GM19463 (cell line): ENCODE measurements at regions not wholly inside any gene's neighbourhood (a gene's known extent, or its start where the extent isn't known, plus 50 kb on each side); places are given as distances from the start of the nearest gene placed in this dataset.
"Not testable (repeated sequence)": the region's sequence is repeated elsewhere in the genome, so short reads cannot be mapped to it uniquely, and the experiment has no call there.

Experiments
- ATAC-seq: cut with Tn5 transposase; IDR thresholded peaks from one replicate; pipeline ENCODE4 v1.9.1; 2021; ENCODE audit warnings: mild to moderate bottlenecking, moderate library complexity; ENCODE audit not compliant: unreplicated experiment

- ATAC-seq, result no peak
These were observed 105.5 kb upstream of the SMAD3 start for GRCh38 chr15:66959875-66960274.

- ATAC-seq, result no peak
These were observed 104.9 kb upstream of the SMAD3 start for GRCh38 chr15:66960519-66960918.

- ATAC-seq, result no peak
These were observed 104.0 kb upstream of the SMAD3 start for GRCh38 chr15:66961407-66961884.

- ATAC-seq, result no peak
These were observed 103.5 kb upstream of the SMAD3 start for GRCh38 chr15:66961901-66962300.

GRCh38 chr15:66962522-66962921, 102.9 kb upstream of the SMAD3 start:
- no peak for ATAC-seq

- ATAC-seq, result no peak
These were observed 102.3 kb upstream of the SMAD3 start for GRCh38 chr15:66963084-66963483.

- ATAC-seq, result no peak
These were observed 101.7 kb upstream of the SMAD3 start for GRCh38 chr15:66963710-66964109.

GRCh38 chr15:66964111-66964738, 101.2 kb upstream of the SMAD3 start:
- no peak for ATAC-seq

GRCh38 chr15:66964791-66965190, 100.6 kb upstream of the SMAD3 start:
- no peak for ATAC-seq

GRCh38 chr15:66965201-66965900, 100.1 kb upstream of the SMAD3 start:
- no peak for ATAC-seq

- ATAC-seq, result no peak
These were observed 99.1 kb upstream of the SMAD3 start for GRCh38 chr15:66966256-66966655.

- no peak for ATAC-seq
These were observed 96.4 kb upstream of the SMAD3 start for GRCh38 chr15:66968806-66969596.

- ATAC-seq, result not testable (repeated sequence)
These were observed 91.3 kb upstream of the SMAD3 start for GRCh38 chr15:66974131-66974530.

GRCh38 chr15:66976106-66976640, 89.2 kb upstream of the SMAD3 start:
- not testable (repeated sequence) for ATAC-seq

- ATAC-seq, result not testable (repeated sequence)
These were observed 85.1 kb upstream of the SMAD3 start for GRCh38 chr15:66980326-66980725.

- ATAC-seq, result no peak
These were observed 83.6 kb upstream of the SMAD3 start for GRCh38 chr15:66981771-66982170.

GRCh38 chr15:66982250-66982649, 83.2 kb upstream of the SMAD3 start:
- ATAC-seq, result no peak

- ATAC-seq, result no peak
These were observed 82.6 kb upstream of the SMAD3 start for GRCh38 chr15:66982816-66983215.

GRCh38 chr15:66985653-66986052, 79.7 kb upstream of the SMAD3 start:
- ATAC-seq, result no peak

GRCh38 chr15:66986951-66987350, 78.5 kb upstream of the SMAD3 start:
- ATAC-seq, result no peak

- ATAC-seq, result no peak
These were observed 72.3 kb upstream of the SMAD3 start for GRCh38 chr15:66993090-66993489.
